Endothelial cell (in vitro differentiated cells): ENCODE measurements at regions not wholly inside any gene's neighbourhood (a gene's known extent, or its start where the extent isn't known, plus 50 kb on each side); places are given as distances from the start of the nearest gene placed in this dataset.

Experiments used
- DNase-seq: peaks from one replicate; pipeline ENCODE4 v3.0.0; 2021; ENCODE audit warnings: low spot score
- H3K27ac Mint-ChIP-seq: one replicate; pipeline ENCODE4 v1.8.0; 2021; ENCODE audit warnings: mixed read lengths, inconsistent platforms; ENCODE audit not compliant: unreplicated experiment
- H3K27me3 Mint-ChIP-seq: one replicate; pipeline ENCODE4 v1.8.0; 2021; ENCODE audit warnings: mild to moderate bottlenecking, moderate library complexity, mixed read lengths, inconsistent platforms; ENCODE audit not compliant: unreplicated experiment
- H3K36me3 Mint-ChIP-seq: one replicate; pipeline ENCODE4 v1.8.0; 2021; ENCODE audit warnings: mild to moderate bottlenecking, low read depth, mixed read lengths, inconsistent platforms; ENCODE audit not compliant: unreplicated experiment
- H3K4me1 Mint-ChIP-seq: one replicate; pipeline ENCODE4 v1.8.0; 2021; ENCODE audit warnings: mild to moderate bottlenecking, mixed read lengths, inconsistent platforms; ENCODE audit not compliant: unreplicated experiment
- H3K4me3 Mint-ChIP-seq: one replicate; pipeline ENCODE4 v1.8.0; 2021; ENCODE audit warnings: mild to moderate bottlenecking, mixed read lengths, inconsistent platforms; ENCODE audit not compliant: unreplicated experiment
- H3K9me3 Mint-ChIP-seq: one replicate; pipeline ENCODE4 v1.8.0; 2021; ENCODE audit warnings: mixed read lengths, inconsistent platforms; ENCODE audit not compliant: unreplicated experiment
- TF ChIP-seq, protein P1 (sequence below): fragments of 200-600 bp; sonication (generic); IDR thresholded peaks from one replicate; pipeline ENCODE4 v1.5.0; 2021; ENCODE audit warnings: antibody characterized with exemption; ENCODE audit not compliant: unreplicated experiment

DNA sequence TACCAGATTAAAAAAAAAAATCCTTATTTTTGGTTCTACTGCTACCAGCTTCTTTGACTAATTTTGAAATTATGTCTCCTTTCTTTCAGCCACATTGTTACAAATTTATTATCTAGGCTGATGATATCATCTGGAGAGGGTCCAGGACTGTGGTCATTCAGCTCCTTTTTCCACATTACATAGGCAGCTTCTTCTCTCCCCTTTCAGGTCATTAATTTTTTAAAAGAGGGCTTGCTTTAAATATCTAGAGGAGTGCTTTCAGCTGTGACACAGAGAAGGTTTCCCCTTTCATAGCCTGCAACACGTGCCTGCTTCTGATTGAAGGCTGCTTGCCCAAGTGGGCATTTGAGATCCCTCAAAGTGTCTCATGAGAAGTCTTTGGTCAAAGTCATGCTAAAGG lies 155.7 kb upstream of the PAPPA start:
- Mint-ChIP-seq H3K4me3 (no peak overlapping the region), H3K36me3 (no peaks in the 10 kb centered on the region), H3K9me3 (no peaks in the 10 kb centered on the region), H3K4me1 (no peaks in the 10 kb centered on the region), H3K27me3 (no peaks in the 10 kb centered on the region), H3K27ac (no peak overlapping the region)
- no peak for DNase-seq
- TF ChIP-seq, protein P1, sequence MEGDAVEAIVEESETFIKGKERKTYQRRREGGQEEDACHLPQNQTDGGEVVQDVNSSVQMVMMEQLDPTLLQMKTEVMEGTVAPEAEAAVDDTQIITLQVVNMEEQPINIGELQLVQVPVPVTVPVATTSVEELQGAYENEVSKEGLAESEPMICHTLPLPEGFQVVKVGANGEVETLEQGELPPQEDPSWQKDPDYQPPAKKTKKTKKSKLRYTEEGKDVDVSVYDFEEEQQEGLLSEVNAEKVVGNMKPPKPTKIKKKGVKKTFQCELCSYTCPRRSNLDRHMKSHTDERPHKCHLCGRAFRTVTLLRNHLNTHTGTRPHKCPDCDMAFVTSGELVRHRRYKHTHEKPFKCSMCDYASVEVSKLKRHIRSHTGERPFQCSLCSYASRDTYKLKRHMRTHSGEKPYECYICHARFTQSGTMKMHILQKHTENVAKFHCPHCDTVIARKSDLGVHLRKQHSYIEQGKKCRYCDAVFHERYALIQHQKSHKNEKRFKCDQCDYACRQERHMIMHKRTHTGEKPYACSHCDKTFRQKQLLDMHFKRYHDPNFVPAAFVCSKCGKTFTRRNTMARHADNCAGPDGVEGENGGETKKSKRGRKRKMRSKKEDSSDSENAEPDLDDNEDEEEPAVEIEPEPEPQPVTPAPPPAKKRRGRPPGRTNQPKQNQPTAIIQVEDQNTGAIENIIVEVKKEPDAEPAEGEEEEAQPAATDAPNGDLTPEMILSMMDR = no peak

DNA sequence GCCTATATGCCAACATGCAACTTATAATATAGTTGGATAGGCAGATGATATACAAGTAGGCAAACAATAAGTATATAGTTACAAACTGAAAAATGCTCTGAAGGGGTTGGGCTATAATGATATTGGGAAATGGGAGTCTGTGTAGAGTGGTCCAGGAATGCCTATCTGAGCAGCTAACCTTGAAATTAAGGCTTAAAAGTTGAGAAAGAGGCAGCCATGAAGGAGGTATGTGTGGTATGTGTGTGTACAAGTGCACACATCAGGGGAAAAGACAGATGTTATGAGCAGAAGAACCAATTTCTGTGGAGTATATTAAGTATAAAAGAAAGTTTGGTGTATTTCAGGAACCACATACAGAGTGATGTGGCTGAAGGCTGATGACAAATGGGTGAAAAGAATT lies 154.9 kb upstream of the PAPPA start:
- Mint-ChIP-seq H3K4me1 (no peaks in the 10 kb centered on the region), H3K27ac (no peak overlapping the region), H3K4me3 (no peak overlapping the region), H3K9me3 (no peaks in the 10 kb centered on the region), H3K36me3 (no peaks in the 10 kb centered on the region), H3K27me3 (no peaks in the 10 kb centered on the region)
- TF ChIP-seq, protein P1 = no peak
- DNase-seq = no peak

DNA sequence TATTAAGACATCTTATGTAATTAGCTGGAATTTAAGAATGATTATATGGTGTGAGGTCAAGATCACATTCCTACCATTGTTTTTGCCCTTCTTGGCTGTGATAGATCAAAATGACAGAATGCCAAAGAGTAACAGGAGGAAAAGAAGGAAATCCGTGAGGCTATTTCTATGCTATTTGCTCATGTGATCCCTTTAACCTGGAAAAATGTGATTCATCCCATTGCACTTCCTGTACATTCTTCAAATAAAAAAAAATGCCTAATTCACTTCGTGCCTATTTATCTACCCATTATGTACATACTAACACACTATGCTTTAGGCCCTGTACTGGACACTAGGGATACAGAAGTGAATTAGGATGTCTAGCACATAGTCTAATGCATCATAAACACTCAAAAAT lies 154.1 kb upstream of the PAPPA start:
- H3K9me3 Mint-ChIP-seq = no peaks in the 10 kb centered on the region
- TF ChIP-seq, protein P1 = no peak
- no peaks in the 10 kb centered on the region for H3K36me3 Mint-ChIP-seq
- DNase-seq = no peak
- no peak overlapping the region for H3K4me3 Mint-ChIP-seq
- H3K27ac Mint-ChIP-seq = no peak overlapping the region
- H3K27me3 Mint-ChIP-seq = no peaks in the 10 kb centered on the region
- no peaks in the 10 kb centered on the region for H3K4me1 Mint-ChIP-seq

DNA sequence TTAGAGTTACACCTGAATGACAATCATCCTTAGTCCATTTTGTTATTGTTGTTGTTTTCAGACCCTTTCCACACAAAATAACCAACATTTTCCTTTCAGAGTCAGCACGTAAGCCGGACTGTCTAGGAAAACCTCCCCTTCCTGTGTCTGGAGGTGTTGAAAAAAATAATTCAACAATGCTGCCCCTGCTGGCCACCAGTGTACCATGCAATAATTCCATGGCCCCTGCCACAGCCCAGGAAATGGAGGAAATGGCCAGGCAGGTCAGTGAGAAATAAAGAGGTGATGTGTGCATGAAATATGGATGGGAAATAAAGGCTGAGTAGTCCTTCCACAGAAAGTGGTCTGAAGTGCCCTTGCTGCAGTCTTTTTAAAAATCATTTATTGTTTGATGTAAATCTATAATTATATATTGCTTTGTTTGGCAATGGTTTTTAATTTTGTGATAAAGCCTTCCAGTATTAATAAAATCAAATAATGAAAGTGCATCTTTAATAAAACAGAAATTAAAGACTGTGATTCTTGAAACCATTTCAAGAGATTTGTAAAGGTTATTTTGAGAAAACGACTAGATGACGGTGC lies 152.8 kb upstream of the PAPPA start:
- Mint-ChIP-seq H3K27ac (peak overlapping the region; percentile 27), H3K27me3 (no peaks in the 10 kb centered on the region), H3K9me3 (no peaks in the 10 kb centered on the region), H3K36me3 (no peaks in the 10 kb centered on the region), H3K4me3 (no peak overlapping the region), H3K4me1 (no peaks in the 10 kb centered on the region)
- TF ChIP-seq, protein P1 = peak; percentile 84
- peak; percentile 26 for DNase-seq

DNA sequence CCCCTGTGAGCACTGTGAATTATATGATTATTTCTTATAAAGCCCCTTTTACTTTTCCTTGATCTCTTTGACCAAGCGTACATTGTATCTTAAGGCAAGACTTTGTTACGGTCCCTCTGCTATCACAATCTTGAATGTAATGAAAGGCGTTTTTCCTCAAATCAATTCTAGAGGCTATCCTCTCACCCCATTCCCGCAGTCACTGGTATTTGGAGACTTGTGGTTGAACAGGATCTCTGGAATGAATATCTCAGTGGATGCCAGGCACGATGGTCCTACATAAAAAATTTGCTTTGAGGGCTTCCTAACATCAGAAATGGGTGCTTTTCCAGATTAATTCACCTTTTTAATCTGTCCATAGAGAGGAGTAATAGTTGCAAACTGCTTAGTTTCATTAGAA lies 151.4 kb upstream of the PAPPA start:
- TF ChIP-seq, protein P1 = no peak
- H3K4me3 Mint-ChIP-seq = no peak overlapping the region
- no peak overlapping the region for H3K27ac Mint-ChIP-seq
- H3K9me3 Mint-ChIP-seq = no peaks in the 10 kb centered on the region
- no peaks in the 10 kb centered on the region for H3K27me3 Mint-ChIP-seq
- no peaks in the 10 kb centered on the region for H3K4me1 Mint-ChIP-seq
- no peaks in the 10 kb centered on the region for H3K36me3 Mint-ChIP-seq
- no peak for DNase-seq
